C4-2B (cell line): ENCODE measurements at regions not wholly inside any gene's neighbourhood (a gene's known extent, or its start where the extent isn't known, plus 50 kb on each side); places are given as distances from the start of the nearest gene placed in this dataset.

ENCODE experiments used
- CTCF ChIP-seq: fragments of 450-650 bp; conservative IDR thresholded peaks from 2 replicates; pipeline ENCODE4 v1.5.1; 2017; ENCODE audit warnings: mild to moderate bottlenecking
- ZFX ChIP-seq: fragments of 450-650 bp; IDR thresholded peaks from 2 replicates; pipeline ENCODE4 v1.6.1; 2017

GRCh38 chr11:128242451-128242850 is 344.9 kb downstream of the ETS1 start:
- no peak for TF ChIP-seq CTCF
- TF ChIP-seq ZFX, result no peak
